HepG2 (cell line): ENCODE measurements at regions not wholly inside any gene's neighbourhood (a gene's known extent, or its start where the extent isn't known, plus 50 kb on each side); places are given as distances from the start of the nearest gene placed in this dataset.

Source experiments
- ATAC-seq: fragments of 200-7000 bp; cut with Tn5 transposase; 3 replicates; pipeline ENCODE4 v1.9.1; 2020; ENCODE audit warnings: mild to moderate bottlenecking, moderate library complexity
- BruUV-seq: library from RNA; stranded (reverse); fragments of 400-500 nt; replicated peaks from 2 replicates; lab custom pipeline; 2021; lab: Mats Ljungman, UMichigan
- CTCF ChIA-PET: fragments of 300-600 bp; formaldehyde crosslinking; extraction: SDS; loops from one replicate; lab custom pipeline; 2021; ENCODE audit warnings: low total read pairs, inconsistent platforms, low intra/inter-chr PET ratio; lab: Yijun Ruan, JAX
- POLR2A ChIA-PET: fragments of 350-600 bp; sonication (Branson Sonifier 250); formaldehyde crosslinking; loops from one replicate; lab custom pipeline; 2020; ENCODE audit warnings: antibody characterized with exemption, inconsistent platforms; lab: Yijun Ruan, JAX
- DNase-seq: peaks from one replicate; pipeline ENCODE4 v3.0.0-alpha.2; 2015; ENCODE audit warnings: low spot score
- FAIRE-seq: peaks from 3 replicates; lab custom pipeline; 2011; peaks lifted over from hg19 to GRCh38; lab: Jason Lieb, UNC
- H2AFZ ChIP-seq: one replicate; pipeline ENCODE4 v1.6.1; 2011; ENCODE audit warnings: low read length, inconsistent platforms
- H3K27ac ChIP-seq: fragments of 300-600 bp; 3 replicates; pipeline ENCODE4 v1.8.0; 2011; ENCODE audit warnings: mixed run types, mild to moderate bottlenecking, mixed read lengths, low read length, inconsistent platforms; ENCODE audit not compliant: insufficient read depth; ENCODE audit errors: extremely low read length
- H3K27me3 ChIP-seq, 2 experiments: fragments of 200-600 bp in 1 of 2; 2 replicates in 1 of 2; 3 replicates in 1 of 2; pipeline versions ENCODE4 v1.6.0 to v1.8.0; 2011; ENCODE audit warnings: low read length in 2 of 2, mild to moderate bottlenecking in 2 of 2, moderate library complexity in 2 of 2, inconsistent platforms in 1 of 2; ENCODE audit not compliant: insufficient read depth in 2 of 2, control insufficient read depth in 1 of 2
- H3K36me3 ChIP-seq, 2 experiments: fragments of 200-600 bp in 1 of 2; replicated peaks in 1 of 2; 2 replicates in 1 of 2; 3 replicates in 1 of 2; pipeline versions ENCODE4 v1.5.1 to v1.8.0; 2011; ENCODE audit warnings: low read length in 2 of 2, inconsistent platforms in 1 of 2; ENCODE audit not compliant: insufficient read depth in 2 of 2, control insufficient read depth in 1 of 2
- H3K4me1 ChIP-seq: 2 replicates; pipeline ENCODE4 v1.5.1; 2012; ENCODE audit warnings: low read length, inconsistent platforms; ENCODE audit not compliant: insufficient read depth
- H3K4me2 ChIP-seq: 2 replicates; pipeline ENCODE4 v1.6.0; 2011; ENCODE audit warnings: low read depth, low read length, inconsistent platforms
- H3K4me3 ChIP-seq, 3 experiments: fragments of 200-600 bp in 1 of 3; sonication (generic), shearing (Covaris generic) in 1 of 3; replicated peaks in 1 of 3; 2 replicates each; pipeline ENCODE4 v1.5.1; 2011 to 2016; ENCODE audit warnings: low read length in 3 of 3, inconsistent platforms in 2 of 3, low read depth in 2 of 3, mild to moderate bottlenecking in 2 of 3, control low read depth in 1 of 3, mixed read lengths in 1 of 3; ENCODE audit not compliant: insufficient read depth in 1 of 3
- H3K79me2 ChIP-seq: one replicate; pipeline ENCODE4 v1.6.1; 2011; ENCODE audit warnings: low read length, inconsistent platforms; ENCODE audit not compliant: insufficient read depth
- H3K9ac ChIP-seq: 2 replicates; pipeline ENCODE4 v1.6.0; 2011; ENCODE audit warnings: mild to moderate bottlenecking, low read depth, low read length, inconsistent platforms; ENCODE audit not compliant: insufficient read depth
- H3K9me3 ChIP-seq: 2 replicates; pipeline ENCODE4 v1.5.1; 2012; ENCODE audit warnings: mild to moderate bottlenecking, low read length
- H4K20me1 ChIP-seq: 2 replicates; pipeline ENCODE4 v1.6.0; 2011; ENCODE audit warnings: inconsistent platforms, mild to moderate bottlenecking, low read length, moderate library complexity; ENCODE audit not compliant: insufficient read depth
- FOXJ3 ChIP-seq: sonication (generic); formaldehyde crosslinking; IDR thresholded peaks from 2 replicates; pipeline ENCODE4 v1.4.0; 2020; ENCODE audit warnings: missing genetic modification reagents, mild to moderate bottlenecking, borderline replicate concordance
- GABPB1 ChIP-seq: IDR thresholded peaks from 2 replicates; pipeline ENCODE4 v1.6.1; 2016; ENCODE audit warnings: mild to moderate bottlenecking, missing genetic modification reagents, moderate library complexity, missing compliant biosample characterization
- HNF4A ChIP-seq: sonication (generic); formaldehyde crosslinking; IDR thresholded peaks from 2 replicates; pipeline ENCODE4 v1.4.0; 2020; ENCODE audit warnings: missing genetic modification reagents
- MAFF ChIP-seq: IDR thresholded peaks from 2 replicates; pipeline ENCODE4 v1.6.1; 2011; ENCODE audit warnings: low read depth, low read length, improper control_type of control experiment
- NFE2 ChIP-seq: sonication (generic); formaldehyde crosslinking; IDR thresholded peaks from 2 replicates; pipeline ENCODE4 v1.4.0; 2020; ENCODE audit warnings: missing genetic modification reagents
- NFE2L2 ChIP-seq: fragments of 150-350 bp; IDR thresholded peaks from 2 replicates; pipeline ENCODE4 v1.6.1; 2014; ENCODE audit warnings: low read length
- ONECUT2 ChIP-seq: sonication (generic); formaldehyde crosslinking; IDR thresholded peaks from 2 replicates; pipeline ENCODE4 v1.4.0; 2020; ENCODE audit warnings: missing genetic modification reagents
- PHF21A ChIP-seq: sonication (generic); formaldehyde crosslinking; IDR thresholded peaks from 2 replicates; pipeline ENCODE4 v1.5.0; 2020; ENCODE audit warnings: mild to moderate bottlenecking, missing genetic modification reagents
- TAF1 ChIP-seq: sonication (generic); formaldehyde crosslinking; IDR thresholded peaks from 2 replicates; pipeline ENCODE4 v1.4.0; 2020; ENCODE audit warnings: missing genetic modification reagents
- TRAFD1 ChIP-seq: sonication (generic); formaldehyde crosslinking; IDR thresholded peaks from 2 replicates; pipeline ENCODE4 v1.5.1; 2020; ENCODE audit warnings: missing genetic modification reagents, mild to moderate bottlenecking, borderline replicate concordance
- ZBTB3 ChIP-seq: sonication (generic); formaldehyde crosslinking; IDR thresholded peaks from 2 replicates; pipeline ENCODE4 v1.4.0; 2020; ENCODE audit warnings: low read depth, mild to moderate bottlenecking, moderate library complexity, missing genetic modification reagents, borderline replicate concordance
- ZNF17 ChIP-seq: sonication (generic); formaldehyde crosslinking; IDR thresholded peaks from 2 replicates; pipeline ENCODE4 v1.5.0; 2020; ENCODE audit warnings: mild to moderate bottlenecking, missing genetic modification reagents
- WGBS: methylation state at CpG from one replicate; pipeline ENCODE4 v1.1.6; 2017; ENCODE audit warnings: low lambda C conversion rate; 5-methylcytosine and 5-hydroxymethylcytosine counted together
- in situ Hi-C: cut with HindIII; loops from 2 replicates; pipeline ENCODE4 v1.10.0; 2017; ENCODE audit warnings: low pct_unique_long_range_greater_than_20kb; ENCODE audit not compliant: extremely low pct_ligation_motif_present
- intact Hi-C: fragments of 100-400 bp; cut with micrococcal nuclease; formaldehyde crosslinking; loops from one replicate; pipeline ENCODE4 v1.10.0; 2022; ENCODE audit not compliant: unreplicated experiment
- TF ChIP-seq, protein P1 (sequence below): sonication (generic); formaldehyde crosslinking; IDR thresholded peaks from 2 replicates; pipeline ENCODE4 v1.8.1; 2023; ENCODE audit warnings: mild to moderate bottlenecking, moderate library complexity, missing genetic modification reagents

- no TSS peak for BruUV-seq
- peaks cover 3 to 41% of the 10 kb centered on the region in 2 experiments; a peak in 4 of 5 replicates for H3K27me3 ChIP-seq
- ChIA-PET CTCF (no interaction called here), POLR2A (no interaction called here)
- ATAC-seq (no peak; the same call in 2 of the 3 replicates), FAIRE-seq (no peak), DNase-seq (no peak)
- H3K4me1 ChIP-seq, result no peaks in the 10 kb centered on the region
- H3K27ac ChIP-seq, result no peak overlapping the region
- H3K9me3 ChIP-seq, result no peaks in the 10 kb centered on the region
- no peak overlapping the region for H3K9ac ChIP-seq
- H3K4me3 ChIP-seq, result no peak overlapping the region
- H3K36me3 ChIP-seq, result no peaks in the 10 kb centered on the region
- no peak overlapping the region for H2AFZ ChIP-seq
- intact Hi-C loops (no loop called here), in situ Hi-C loops (no loop called here)
- 42% methylated on average over 6 of the region's 6 CpGs for WGBS
- H4K20me1 ChIP-seq, result no peaks in the 10 kb centered on the region
- H3K4me2 ChIP-seq, result no peak overlapping the region
- TF ChIP-seq NFE2 (CRISPR knock-in tag) (no peak), ZBTB3 (CRISPR knock-in tag) (no peak), HNF4A (no peak), TAF1 (no peak), TRAFD1 (CRISPR knock-in tag) (no peak), GABPB1 (CRISPR knock-in tag) (no peak), ONECUT2 (CRISPR knock-in tag) (no peak), ZNF17 (CRISPR knock-in tag) (no peak), NFE2L2 (no peak), FOXJ3 (CRISPR knock-in tag) (no peak), PHF21A (CRISPR knock-in tag) (no peak), MAFF (no peak)
- TF ChIP-seq, protein P1, sequence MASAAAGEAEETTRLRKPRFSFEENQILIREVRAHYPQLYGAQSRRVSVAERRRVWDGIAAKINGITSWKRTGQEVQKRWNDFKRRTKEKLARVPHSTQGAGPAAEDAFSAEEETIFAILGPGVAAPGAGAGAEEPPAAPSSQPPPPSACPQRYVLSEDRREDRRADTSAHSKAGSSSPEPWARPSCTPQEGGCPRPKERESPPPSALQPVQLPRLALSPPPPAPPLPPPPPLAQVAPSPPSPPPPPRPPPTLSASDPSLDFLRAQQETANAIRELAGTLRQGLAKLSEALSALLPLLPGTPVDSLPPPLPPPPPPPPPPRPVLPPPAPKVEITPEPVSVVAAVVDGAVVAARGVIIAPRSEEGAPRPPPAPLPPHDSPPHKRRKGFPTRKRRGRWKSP (CRISPR knock-in tag), result no peak
- no peaks in the 10 kb centered on the region for H3K79me2 ChIP-seq
These were observed 119.3 kb upstream of the PKDCC start for GRCh38 chr2:41928526-41928925.
